Fibroblast of upper back skin (primary cell): ENCODE measurements at regions not wholly inside any gene's neighbourhood (a gene's known extent, or its start where the extent isn't known, plus 50 kb on each side); places are given as distances from the start of the nearest gene placed in this dataset.
"Not testable (repeated sequence)": the region's sequence is repeated elsewhere in the genome, so short reads cannot be mapped to it uniquely, and the experiment has no call there.

ENCODE experiments used
- DNase-seq: peaks from one replicate; pipeline ENCODE4 v3.0.0-alpha.2; 2013

DNA sequence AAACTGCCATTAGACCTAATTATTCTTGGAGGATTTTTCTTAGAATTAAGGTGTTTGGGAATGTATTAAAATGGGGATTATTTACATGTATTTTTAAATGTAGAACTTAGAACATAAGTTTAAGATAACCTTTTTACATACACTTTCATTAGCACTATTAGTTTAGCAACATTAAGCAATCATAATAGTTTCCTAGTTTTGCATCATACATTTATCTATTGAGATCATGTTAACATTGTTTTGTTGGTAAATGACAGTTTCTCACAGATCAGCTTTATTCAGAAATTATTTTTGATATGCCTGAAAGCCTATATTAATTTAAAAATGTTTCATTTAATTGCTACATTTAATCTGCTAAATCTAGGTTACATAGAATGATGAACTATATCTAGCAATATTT, 189.7 kb upstream of the PPP1R3A start:
- no peak for DNase-seq

DNA sequence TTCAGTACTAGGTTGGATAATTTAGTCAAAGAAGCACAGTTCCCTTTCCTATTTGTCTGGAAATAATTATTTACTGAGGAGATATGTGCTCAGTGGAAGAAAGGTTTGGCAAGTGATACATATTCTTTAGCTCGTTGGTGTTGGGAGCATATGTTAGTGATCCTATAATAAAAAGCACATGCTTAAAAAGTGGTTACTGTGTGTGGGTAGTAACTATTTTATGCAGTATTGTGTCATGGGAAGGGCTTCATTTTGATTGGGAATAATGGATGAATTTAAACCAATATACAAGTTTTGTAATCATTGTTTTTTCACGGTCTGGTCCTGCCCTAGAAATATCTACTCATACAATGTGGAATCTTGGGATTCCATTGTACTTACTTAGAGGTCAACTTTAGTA, 188.7 kb upstream of the PPP1R3A start:
- peak; percentile 88 for DNase-seq

DNA sequence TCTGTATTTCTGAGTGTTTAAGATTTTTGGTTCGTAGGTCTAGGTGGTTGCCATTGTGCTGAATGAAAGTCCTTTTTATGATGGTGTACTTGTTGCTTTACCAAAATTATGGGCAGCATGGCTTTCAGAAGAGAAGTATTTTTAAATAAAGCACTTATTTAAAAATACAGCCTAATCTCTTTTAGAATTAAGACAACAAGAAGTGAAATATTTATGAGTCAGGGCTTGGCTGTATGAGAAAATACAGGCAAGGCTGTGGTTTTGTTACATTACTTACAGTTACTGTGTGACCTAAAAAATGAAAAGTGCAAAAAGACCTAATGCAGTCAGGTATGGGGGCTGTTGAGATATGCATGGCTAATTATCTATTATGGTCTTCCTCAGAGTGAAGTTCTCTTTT, 185.2 kb upstream of the PPP1R3A start:
- DNase-seq, result peak; percentile 36

DNA sequence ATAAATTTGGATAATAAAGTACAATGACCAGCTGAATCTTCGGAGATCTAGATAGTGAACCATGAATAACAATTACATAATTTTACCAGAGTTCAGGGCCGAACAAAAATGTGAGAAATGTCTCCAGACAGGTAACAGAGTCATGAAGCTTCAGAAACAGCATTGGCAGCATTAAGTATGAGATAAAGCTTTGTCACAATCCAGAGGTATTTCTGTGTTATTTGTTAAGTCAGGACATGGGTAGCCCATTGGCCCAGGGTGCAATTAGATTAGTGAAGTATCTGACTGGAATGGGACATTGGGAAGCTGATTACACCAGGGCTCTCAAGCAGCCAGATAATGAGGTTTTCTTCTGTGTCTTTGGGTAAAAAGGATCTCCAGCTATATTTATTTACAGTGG, 184.2 kb upstream of the PPP1R3A start:
- no peak for DNase-seq

DNA sequence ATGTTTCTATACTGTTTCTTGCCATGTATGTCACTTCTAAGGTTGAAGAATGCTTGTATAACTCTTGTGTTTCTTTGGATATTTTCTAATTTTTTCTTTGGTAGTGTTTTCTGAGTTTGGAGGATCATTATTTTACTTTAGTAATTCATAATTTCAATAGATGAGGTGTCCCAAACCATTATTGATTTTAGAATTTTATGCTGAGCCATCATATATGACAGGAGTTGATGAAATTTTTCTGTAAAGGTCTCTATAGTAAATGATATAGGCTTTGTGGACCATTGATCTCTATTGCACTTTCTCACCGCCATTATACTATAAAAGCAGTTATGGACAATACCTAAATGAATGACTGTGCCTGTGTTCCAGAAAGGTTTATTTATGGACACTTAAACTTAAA, 183.3 kb upstream of the PPP1R3A start:
- DNase-seq, result no peak

DNA sequence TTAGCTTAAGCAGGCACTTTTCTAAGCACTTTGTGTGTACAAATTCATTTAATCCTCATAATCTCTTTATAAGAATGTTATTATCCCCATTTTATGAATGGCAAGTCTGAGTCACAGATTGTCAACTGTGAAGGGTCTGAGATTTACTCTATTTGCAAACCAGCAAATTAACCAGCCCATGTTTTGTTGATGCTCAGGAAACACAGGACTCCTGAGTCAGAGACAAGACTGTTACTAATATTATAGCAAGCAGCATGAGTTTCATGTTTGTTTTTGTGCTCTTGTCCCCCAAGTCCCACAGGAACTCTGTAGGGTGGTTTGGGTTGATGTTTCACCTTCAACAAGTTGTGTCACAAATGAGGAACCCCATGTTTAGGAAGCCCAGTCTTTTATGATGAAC, 182.0 kb upstream of the PPP1R3A start:
- no peak for DNase-seq

DNA sequence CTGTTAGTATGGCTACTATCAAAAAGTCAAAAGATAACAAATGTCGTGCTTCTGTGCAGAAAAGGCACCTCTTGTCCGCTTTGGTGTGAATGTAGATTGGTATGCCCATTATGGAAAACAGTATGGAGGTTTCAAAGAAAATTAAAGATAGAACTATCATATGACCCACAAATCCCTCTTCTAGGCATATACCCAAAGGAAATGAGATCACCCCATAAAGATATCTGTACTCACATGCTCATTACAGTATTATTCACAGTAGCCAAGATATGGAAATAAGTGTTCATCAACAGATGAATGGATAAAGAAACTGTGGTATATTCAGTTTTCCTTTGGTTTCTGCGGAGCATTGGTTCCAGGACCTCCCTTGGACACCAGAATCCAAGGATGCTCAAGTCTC, 180.5 kb upstream of the PPP1R3A start:
- DNase-seq, result no peak

DNA sequence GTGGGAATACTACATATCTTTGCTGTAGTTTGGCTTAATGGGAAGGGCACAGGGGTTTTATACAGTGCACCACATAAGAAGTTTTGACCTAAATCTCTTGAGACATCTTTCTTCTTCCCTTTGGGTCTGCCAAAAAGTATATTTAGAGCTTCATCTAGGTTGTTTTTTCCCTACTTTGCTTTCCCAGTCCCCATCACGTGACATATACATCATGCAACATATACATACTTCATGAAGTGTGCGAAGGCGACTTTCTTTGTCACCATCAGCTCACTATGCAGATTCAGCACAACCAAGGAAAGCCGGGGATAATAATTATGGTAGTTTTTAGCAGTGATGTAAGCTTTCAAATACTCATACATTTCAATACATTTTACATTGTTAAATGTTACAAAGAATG, 177.1 kb upstream of the PPP1R3A start:
- no peak for DNase-seq

DNA sequence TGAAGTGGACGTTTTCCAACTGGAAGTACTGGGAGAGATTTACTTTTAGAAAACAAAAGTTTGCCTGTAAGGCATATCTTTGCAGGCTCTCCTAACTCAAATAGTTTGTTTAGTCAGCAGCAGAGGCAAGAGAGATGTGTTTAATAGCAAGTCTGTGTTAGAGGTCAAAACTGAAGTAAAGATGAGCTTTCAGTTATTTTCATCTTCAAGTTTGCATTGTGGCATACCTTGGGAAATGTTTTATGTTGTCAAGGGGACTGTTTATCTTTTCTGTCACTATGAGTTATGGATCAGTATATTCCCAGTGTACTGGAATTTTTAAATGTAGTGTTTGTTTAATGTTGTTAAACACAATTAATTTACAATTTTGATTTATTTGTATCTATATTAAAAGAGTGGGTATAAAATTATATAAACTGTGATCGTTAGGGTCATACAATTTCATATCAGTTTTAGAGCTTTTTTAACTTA, 169.7 kb upstream of the PPP1R3A start:
- no peak for DNase-seq

DNA sequence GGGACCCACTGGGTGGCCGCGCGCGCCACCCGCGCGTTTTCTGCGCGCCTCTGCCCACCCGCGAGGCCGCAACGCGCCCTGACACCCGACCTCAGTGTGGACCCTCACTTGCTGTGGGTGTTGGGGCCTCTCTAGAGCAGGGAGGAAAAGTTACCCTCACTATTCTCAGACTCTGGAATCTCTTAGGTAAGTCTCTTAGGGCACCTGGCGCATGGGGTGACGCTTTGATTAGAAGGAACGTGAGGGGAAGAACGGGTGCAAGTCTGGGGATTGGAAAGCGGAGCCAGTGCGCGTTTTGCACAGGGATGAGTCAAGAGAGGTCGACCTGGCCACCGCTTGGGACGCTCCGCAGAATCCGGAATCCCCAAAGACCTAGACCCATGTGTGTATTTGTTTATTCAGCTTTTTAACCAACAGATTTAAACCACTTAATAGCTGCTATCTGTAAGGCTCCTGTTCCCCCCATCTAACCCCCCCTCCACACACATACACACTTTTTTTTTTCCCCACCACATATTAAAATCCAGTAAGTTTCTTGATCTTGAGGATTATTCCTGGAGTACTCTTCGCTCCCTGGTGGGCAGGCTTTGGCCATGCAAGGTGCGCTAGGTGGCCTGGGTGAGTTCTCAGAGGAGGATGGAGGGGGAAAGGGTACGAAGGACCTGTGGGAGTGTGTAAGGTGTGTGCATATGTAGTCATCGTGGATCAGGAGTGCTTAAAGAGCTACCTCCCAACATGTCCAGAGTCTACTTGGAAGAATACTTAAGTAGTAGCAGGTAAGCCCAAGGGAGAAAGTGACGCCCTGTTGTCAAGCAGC, 169.1 kb upstream of the PPP1R3A start:
- DNase-seq, result no peak

DNA sequence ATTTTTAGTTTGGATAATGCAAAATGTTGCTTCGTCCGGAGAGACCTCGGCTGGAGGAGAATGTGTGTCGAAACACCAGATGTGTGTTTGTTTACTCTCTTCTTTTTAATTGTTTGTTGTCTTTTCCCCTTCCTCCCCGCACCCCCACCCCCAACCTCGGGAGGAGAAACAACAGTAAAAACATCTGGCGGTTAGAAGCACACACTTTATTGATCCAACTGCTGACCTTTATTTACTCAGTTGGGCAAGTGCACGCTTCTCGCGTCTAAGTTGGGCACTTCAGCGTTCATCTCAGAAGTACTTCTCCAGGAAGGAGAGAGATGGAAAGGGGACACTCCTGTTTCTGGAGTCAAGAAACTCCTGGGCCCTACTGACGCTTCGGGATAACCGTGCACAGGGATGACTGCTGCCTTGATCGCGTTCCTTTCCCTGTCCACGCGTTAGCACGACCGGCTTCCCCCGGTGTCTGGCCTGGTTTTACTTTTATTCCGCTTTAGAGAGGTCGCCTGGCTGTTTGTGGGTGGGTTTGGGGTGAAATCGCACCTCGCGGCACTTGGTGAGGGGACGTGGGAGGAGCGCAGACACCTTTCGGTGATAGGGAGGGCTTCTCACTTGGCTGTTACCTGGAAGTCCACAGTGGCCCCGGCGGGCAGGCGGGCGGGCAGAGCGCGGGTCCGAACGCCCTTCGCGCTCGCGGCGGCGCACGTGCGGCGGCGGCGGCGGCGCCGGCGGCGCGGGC, 168.3 kb upstream of the PPP1R3A start:
- peak; percentile 19 for DNase-seq

DNA sequence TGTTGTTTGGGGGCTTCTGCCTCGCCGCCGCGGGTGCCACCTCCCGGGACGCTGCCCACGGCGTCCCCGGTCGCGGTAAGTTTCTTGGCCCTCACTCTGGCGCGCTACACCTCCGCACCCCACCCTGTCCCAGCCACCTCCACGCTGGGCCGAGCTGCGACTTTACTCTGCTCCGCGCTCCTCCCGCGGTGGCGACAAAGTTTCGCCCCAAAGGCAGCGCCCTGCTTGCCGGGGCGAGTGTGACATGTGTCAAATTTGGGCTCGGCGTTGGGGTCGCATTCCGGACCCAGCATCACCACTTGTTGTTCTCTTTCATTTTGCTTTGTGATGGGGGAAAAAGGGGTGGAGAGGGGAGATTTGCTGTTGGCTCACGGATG, 167.7 kb upstream of the PPP1R3A start:
- DNase-seq, result no peak

DNA sequence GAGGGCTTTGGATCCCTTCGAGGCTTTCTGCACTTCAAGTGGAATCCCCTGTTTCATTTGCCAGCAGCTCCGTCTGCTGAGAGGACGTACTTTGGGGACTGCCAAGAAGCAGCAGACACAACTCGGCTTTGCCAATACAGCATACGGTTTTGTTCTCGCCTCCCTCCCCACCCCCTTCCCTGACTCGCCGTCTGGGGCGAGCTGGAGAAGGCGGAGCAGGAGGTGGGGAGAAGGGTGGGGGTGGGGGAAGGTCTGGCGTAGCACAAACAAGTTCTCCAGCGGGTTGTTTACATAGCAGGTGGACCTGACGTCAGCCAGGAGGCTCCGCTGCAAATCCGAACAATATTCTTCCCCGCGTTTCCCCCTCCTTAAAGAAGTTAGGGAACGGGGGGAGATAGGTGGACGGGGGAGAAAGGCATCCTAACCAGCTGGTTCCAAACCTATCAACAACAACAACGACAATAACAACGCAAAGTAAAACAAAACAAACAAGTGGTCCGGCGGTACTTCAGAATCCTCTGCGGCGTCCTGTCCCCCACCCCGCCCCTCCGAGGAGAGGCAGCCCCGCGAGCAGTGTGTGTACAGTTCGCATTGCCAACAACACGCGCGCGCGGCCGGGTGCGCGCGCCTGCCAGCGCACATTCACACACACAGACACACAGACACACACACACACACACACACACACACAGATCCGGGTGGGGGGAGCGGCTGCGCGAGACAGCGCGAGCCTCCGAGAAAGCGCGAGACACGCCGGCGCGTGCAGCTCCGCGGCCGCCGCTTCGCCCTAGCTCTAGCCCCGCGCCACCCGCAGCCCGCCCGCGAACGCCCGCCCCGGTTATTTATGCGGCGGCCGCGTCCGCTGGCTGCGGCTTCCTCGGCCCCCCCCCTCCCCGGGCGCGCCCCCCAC, 167.0 kb upstream of the PPP1R3A start:
- peak; percentile 86 for DNase-seq

DNA sequence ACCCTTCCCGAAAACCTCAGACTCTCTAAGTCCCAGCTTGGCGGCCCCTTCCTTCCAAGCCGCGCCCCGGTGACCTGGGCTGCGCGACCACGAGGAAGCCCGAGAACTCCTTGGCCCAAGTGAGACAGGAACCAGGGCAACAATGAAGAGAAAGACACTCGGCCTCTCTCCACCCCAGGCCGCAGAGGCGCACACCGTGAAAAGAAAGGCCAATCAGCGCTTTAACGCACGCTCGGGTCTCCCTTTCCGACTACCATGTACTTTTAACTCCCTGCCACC, 166.4 kb upstream of the PPP1R3A start:
- no peak for DNase-seq

DNA sequence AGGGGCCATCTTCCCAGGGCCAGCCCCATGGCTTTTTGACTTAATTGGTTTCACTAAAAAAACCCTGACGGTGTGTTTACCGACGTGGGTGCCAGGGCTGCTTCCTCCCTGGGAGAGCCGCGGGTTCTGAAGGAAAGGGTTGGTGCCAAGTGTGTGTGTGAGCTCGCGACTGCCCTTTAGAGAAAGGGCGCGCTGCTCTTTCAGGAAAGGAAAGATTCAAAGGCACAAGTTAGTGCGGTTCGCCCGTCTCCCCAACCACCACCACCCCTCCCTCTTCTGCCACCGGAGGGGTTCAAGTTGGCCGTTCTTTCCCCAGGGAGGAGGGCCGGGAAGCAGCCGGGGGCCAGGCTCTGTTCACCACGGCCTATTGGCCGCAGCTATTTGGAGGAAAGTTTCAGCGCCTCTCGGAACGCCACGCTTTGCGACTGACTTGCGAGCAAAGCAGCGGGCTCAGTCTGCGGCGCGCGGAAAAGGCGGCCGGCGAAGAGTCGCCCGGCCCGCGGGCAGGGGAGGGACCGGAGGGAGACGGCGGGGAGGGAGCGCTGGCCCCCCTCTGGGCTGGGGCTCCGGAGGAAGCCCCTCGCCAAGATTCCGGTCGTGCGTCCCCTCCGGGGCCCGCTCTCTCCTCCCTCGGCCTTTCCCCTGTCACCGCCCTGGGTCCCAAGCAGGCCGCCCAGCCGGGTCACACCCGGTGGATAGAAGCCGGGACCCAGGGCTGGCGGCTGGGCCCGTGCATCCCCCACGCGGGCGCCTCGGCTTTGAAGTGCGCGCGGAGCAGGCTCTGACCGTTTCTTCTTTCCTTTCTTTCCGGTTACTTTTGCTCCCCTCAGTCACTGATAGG, 165.9 kb upstream of the PPP1R3A start:
- peak; percentile 22 for DNase-seq

DNA sequence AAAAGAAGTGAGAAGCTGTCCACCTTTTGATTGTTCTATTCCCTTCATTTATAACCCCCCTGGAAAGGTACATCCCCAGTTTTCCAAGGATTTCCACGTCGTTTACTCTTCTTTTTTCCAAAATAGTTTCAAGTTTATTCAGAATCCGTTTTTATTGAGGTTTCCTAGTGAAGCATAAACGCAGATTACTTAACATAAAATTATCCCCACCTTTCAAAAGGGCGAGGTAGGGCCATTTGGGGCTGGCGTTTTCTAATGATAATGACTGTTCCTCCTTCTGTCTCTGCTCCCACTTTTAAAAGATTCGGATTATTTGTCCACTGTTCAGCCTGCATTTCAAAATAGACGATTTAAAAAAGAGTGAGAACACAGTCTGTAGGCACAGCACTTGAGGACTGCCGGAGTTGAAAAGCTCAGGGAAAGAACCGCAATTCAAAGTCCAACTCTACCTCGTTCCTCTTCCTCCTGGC, 165.2 kb upstream of the PPP1R3A start:
- DNase-seq, result no peak

DNA sequence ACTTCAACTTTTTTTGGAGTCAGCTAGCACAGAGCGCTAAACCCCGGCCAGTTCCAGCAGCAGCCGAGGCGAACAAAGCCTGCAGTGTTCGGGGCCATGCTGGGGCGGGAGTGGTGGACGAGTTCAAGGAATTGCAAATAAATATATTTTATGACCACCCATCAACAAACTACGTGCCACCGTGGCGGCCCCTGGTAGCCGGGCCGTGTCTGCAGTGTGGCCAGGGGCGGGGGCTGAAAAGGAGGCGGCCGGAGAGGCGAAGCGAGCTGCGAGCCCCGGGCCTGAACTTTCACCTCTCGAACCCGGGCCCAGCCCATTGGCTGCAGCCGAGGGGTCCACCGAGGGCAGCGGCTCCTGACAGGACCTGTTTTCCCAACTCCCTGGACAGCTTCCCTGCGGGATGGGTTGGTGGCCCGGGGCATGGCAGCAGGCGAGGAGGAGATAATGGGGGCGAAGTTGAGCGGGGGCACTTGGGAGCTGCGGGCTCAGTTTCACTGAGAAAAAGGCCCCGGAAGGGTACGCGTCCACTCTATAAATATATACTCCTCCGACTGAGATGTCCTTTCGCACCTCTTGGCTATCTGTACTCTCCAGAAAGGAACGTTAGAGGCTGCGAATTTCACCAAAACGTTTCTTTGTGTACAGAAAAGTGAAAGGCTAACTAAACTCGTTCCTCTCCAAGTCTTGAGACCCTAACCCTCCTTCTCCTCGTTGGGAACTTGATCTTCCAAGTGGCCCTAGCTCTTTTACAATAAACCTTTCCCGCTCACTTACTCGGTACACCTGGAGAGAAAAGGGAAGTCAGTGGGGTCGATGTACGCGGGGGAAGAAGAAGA, 164.6 kb upstream of the PPP1R3A start:
- no peak for DNase-seq

DNA sequence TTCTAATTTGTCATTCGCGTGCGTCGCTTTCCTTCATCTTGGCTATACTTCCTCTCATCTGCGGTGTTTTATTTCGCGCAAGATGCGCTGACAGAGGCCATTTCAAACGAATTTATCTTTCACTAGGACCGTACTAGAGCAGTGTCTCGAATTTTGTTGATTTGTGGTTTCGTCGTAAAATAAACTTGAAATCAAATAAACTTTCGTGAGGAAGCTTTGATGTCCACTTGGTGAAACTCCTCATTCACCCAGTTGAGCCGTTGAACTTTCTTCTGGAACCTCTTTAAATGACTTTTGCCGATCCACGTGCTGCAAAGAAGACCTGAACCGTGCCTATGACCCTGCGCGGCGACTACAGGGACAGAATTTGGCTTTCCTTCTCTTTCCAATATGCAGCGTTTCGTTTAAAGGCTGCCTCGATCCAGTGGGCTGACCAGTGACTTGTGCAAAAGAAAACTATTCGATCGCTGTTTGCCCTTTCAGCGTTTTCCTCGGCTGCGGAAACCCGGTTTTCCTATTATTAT, 163.9 kb upstream of the PPP1R3A start:
- DNase-seq, result peak; percentile 6

DNA sequence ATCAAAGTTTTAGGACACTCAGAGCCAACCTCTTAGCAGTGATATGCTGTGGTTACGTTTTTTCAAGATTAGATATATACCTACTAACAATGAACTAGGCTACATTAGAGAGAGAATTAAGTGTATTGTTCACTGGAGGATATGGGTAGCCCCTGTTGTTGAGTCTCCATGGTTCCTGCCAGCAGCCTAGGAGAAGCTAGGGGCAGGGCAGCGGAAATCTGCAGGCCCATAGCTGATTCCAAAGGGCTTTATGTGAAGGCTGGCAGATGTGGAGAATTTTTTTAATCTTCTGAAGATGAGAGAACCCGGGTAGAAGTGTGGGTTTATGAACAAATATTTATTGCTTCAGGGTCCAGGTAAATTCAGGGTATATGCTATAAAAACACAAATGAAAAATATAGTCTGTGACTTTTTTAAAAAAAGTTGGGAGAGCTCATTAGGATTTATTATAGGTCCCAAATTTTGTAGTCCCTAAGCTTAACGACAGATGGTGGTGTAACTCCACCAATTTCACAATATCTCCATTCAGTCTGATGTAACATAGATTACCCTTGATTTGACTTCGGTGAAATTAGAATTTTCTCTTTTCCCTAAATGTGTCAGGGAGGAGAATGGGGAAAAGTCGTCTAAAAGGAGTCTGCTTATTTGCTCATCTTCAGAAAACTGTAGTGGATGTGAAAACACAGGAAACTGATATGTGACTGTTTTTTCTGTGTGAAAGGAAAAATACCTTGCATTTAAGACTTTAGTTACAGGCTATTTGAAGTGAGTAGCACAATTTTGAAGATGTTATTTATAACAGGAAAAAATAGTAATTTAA, 163.0 kb upstream of the PPP1R3A start:
- peak; percentile 75 for DNase-seq

DNA sequence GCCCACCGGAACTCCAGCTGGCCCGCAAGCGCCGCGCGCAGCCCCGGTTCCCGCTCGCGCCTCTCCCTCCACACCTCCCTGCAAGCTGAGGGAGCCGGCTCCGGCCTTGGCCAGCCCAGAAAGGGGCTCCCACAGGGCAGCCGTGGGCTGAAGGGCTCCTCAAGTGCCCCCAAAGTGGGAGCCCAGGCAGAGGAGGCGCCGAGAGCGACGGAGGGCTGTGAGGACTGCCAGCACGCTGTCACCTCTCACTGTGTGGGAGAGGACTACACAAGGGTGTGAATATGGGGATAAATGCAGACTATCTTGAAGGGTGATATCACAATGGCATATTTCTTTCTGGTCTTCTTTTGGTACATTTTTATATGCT, 158.3 kb upstream of the PPP1R3A start:
- DNase-seq, result not testable (repeated sequence)
